GM18519 (cell line): ENCODE measurements at regions not wholly inside any gene's neighbourhood (a gene's known extent, or its start where the extent isn't known, plus 50 kb on each side); places are given as distances from the start of the nearest gene placed in this dataset.
"Not testable (repeated sequence)": the region's sequence is repeated elsewhere in the genome, so short reads cannot be mapped to it uniquely, and the experiment has no call there.

Source experiments
- ATAC-seq: cut with Tn5 transposase; IDR thresholded peaks from one replicate; pipeline ENCODE4 v1.9.1; 2021; ENCODE audit warnings: mild to moderate bottlenecking, moderate library complexity; ENCODE audit not compliant: unreplicated experiment, low FRiP score

GRCh38 chr3:181610083-181610972 is 101.4 kb upstream of the SOX2 start:
- ATAC-seq, result no peak

GRCh38 chr3:181609030-181609767 is 102.5 kb upstream of the SOX2 start:
- ATAC-seq, result no peak

- ATAC-seq, result no peak
These were observed 107.5 kb upstream of the SOX2 start for GRCh38 chr3:181604267-181604666.

GRCh38 chr3:181596126-181596525 is 115.6 kb upstream of the SOX2 start:
- no peak for ATAC-seq

GRCh38 chr3:181590939-181591338 is 120.8 kb upstream of the SOX2 start:
- ATAC-seq, result not testable (repeated sequence)

GRCh38 chr3:181582619-181583018 is 129.1 kb upstream of the SOX2 start:
- ATAC-seq, result no peak

- ATAC-seq, result no peak
These were observed 130.1 kb upstream of the SOX2 start for GRCh38 chr3:181581656-181582055.

- no peak for ATAC-seq
These were observed 133.0 kb upstream of the SOX2 start for GRCh38 chr3:181578743-181579142.

GRCh38 chr3:181572432-181572831 is 139.3 kb upstream of the SOX2 start:
- no peak for ATAC-seq

- no peak for ATAC-seq
These were observed 141.3 kb upstream of the SOX2 start for GRCh38 chr3:181570472-181570871.

- ATAC-seq, result no peak
These were observed 142.3 kb upstream of the SOX2 start for GRCh38 chr3:181569356-181569940.

GRCh38 chr3:181568693-181569092 is 143.0 kb upstream of the SOX2 start:
- ATAC-seq, result no peak

- no peak for ATAC-seq
These were observed 143.5 kb upstream of the SOX2 start for GRCh38 chr3:181568248-181568647.

GRCh38 chr3:181567311-181568075 is 144.2 kb upstream of the SOX2 start:
- ATAC-seq, result no peak

- ATAC-seq, result no peak
These were observed 146.3 kb upstream of the SOX2 start for GRCh38 chr3:181565416-181565815.

GRCh38 chr3:181564222-181564621 is 147.5 kb upstream of the SOX2 start:
- ATAC-seq, result no peak

- ATAC-seq, result no peak
These were observed 150.3 kb upstream of the SOX2 start for GRCh38 chr3:181561139-181562031.

GRCh38 chr3:181558870-181559269 is 152.9 kb upstream of the SOX2 start:
- no peak for ATAC-seq

- ATAC-seq, result no peak
These were observed 156.0 kb upstream of the SOX2 start for GRCh38 chr3:181555681-181556080.
